ENCODE measurements at regions not wholly inside any gene's neighbourhood (a gene's known extent, or its start where the extent isn't known, plus 50 kb on each side); places are given as distances from the start of the nearest gene placed in this dataset.
A peak's percentile ranks its signal among the peaks of the same experiment; 100 is the strongest.

- TF ChIP-seq RAD21 (CRISPR knock-in tag; conservative IDR thresholded peaks at IDR 0.05 in 1 of 2, IDR thresholded peaks at IDR 0.05 in 1 of 2), result peak; percentile 57 to 73
- TF ChIP-seq PRDM10 (IDR thresholded peaks at IDR 0.05; ENCODE audit: partially characterized antibody), result no peak
- no peak for TF ChIP-seq CBFA2T2 (conservative IDR thresholded peaks at IDR 0.05)
- peak; percentile 49; the same call in 1 of the 2 replicates for TF ChIP-seq REST (IDR thresholded peaks at IDR 0.05; ENCODE audit: borderline replicate concordance)
- no peak for TF ChIP-seq REST (CRISPR knock-in tag; IDR thresholded peaks at IDR 0.05; ENCODE audit: low read depth)
- no peak for TF ChIP-seq ZNF174 (CRISPR knock-in tag; IDR thresholded peaks at IDR 0.05)
- no peak for TF ChIP-seq GABPB2 (CRISPR knock-in tag; conservative IDR thresholded peaks at IDR 0.05)
- no peak for TF ChIP-seq KLF1 (tag; IDR thresholded peaks at IDR 0.05)
Measured at GRCh38 chr5:63401436-63402046, 560.7 kb downstream of the HTR1A start (continued).

Data from K562 (cell line).